ENCODE measurements at regions not wholly inside any gene's neighbourhood (a gene's known extent, or its start where the extent isn't known, plus 50 kb on each side); places are given as distances from the start of the nearest gene placed in this dataset.

GRCh38 chr12:19856389-19856788, 417.1 kb downstream of the AEBP2 start:
- in situ Hi-C loops (cut with MboI; ENCODE audit: low sequenced_read_pairs, unreplicated experiment) = no loop called here
- no peak for DNase-seq (ENCODE audit: low spot score)
- no peak for TF ChIP-seq CTCF (IDR thresholded peaks at IDR 0.05; ENCODE audit: borderline replicate concordance, control extremely low read depth, extremely low read depth, insufficient read depth, missing control alignments)

GRCh38 chr12:19857204-19857603, 417.9 kb downstream of the AEBP2 start:
- no peak for DNase-seq (ENCODE audit: low spot score)
- TF ChIP-seq CTCF (IDR thresholded peaks at IDR 0.05; ENCODE audit: borderline replicate concordance, control extremely low read depth, extremely low read depth, insufficient read depth, missing control alignments) = no peak
- in situ Hi-C loops (cut with MboI; ENCODE audit: low sequenced_read_pairs, unreplicated experiment) = no loop called here

GRCh38 chr12:19867151-19867550, 427.9 kb downstream of the AEBP2 start:
- DNase-seq (ENCODE audit: low spot score) = no peak
- in situ Hi-C loops (cut with MboI; ENCODE audit: low sequenced_read_pairs, unreplicated experiment) = no loop called here
- no peak for TF ChIP-seq CTCF (IDR thresholded peaks at IDR 0.05; ENCODE audit: borderline replicate concordance, control extremely low read depth, extremely low read depth, insufficient read depth, missing control alignments)

- no peak for TF ChIP-seq CTCF (IDR thresholded peaks at IDR 0.05; ENCODE audit: borderline replicate concordance, control extremely low read depth, extremely low read depth, insufficient read depth, missing control alignments)
- no peak for DNase-seq (ENCODE audit: low spot score)
- in situ Hi-C loops (cut with MboI; ENCODE audit: low sequenced_read_pairs, unreplicated experiment) = no loop called here
These were observed 428.7 kb downstream of the AEBP2 start for GRCh38 chr12:19867970-19868369.

GRCh38 chr12:19869413-19869812, 430.1 kb downstream of the AEBP2 start:
- in situ Hi-C loops (cut with MboI; ENCODE audit: low sequenced_read_pairs, unreplicated experiment) = no loop called here
- no peak for TF ChIP-seq CTCF (IDR thresholded peaks at IDR 0.05; ENCODE audit: borderline replicate concordance, control extremely low read depth, extremely low read depth, insufficient read depth, missing control alignments)
- DNase-seq (ENCODE audit: low spot score) = no peak

- no peak for DNase-seq (ENCODE audit: low spot score)
- in situ Hi-C loops (cut with MboI; ENCODE audit: low sequenced_read_pairs, unreplicated experiment) = no loop called here
- TF ChIP-seq CTCF (IDR thresholded peaks at IDR 0.05; ENCODE audit: borderline replicate concordance, control extremely low read depth, extremely low read depth, insufficient read depth, missing control alignments) = no peak
These were observed 433.6 kb downstream of the AEBP2 start for GRCh38 chr12:19872621-19873540.
